ENCODE measurements at regions not wholly inside any gene's neighbourhood (a gene's known extent, or its start where the extent isn't known, plus 50 kb on each side); places are given as distances from the start of the nearest gene placed in this dataset.

GRCh38 chr1:217077426-217077825 is 354.2 kb upstream of the ESRRG start:
- Histone ChIP-seq H3K9ac (ENCODE audit: low read length) (no peak overlapping the region), H3K27ac (ENCODE audit: low read length) (no peak overlapping the region)

DNA sequence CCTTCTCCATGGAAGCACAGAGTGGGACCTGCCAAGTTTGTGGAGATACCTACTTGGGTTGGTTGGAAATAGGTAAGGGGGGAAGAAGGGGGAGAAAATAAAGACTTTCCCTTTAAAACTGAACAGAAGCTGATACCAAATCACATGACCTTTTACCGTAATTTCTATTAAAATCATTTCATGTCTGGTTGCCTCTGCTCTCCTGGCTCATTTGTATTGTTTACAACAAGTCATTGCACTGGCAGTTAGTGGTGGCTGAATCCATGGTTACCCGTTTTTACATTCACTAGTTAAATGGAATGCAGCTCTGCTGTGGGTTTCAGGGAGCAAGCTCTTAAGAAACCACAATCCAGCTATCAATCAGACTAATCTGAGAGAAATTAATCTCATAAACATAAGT is 353.7 kb upstream of the ESRRG start:
- TF ChIP-seq, protein P1, sequence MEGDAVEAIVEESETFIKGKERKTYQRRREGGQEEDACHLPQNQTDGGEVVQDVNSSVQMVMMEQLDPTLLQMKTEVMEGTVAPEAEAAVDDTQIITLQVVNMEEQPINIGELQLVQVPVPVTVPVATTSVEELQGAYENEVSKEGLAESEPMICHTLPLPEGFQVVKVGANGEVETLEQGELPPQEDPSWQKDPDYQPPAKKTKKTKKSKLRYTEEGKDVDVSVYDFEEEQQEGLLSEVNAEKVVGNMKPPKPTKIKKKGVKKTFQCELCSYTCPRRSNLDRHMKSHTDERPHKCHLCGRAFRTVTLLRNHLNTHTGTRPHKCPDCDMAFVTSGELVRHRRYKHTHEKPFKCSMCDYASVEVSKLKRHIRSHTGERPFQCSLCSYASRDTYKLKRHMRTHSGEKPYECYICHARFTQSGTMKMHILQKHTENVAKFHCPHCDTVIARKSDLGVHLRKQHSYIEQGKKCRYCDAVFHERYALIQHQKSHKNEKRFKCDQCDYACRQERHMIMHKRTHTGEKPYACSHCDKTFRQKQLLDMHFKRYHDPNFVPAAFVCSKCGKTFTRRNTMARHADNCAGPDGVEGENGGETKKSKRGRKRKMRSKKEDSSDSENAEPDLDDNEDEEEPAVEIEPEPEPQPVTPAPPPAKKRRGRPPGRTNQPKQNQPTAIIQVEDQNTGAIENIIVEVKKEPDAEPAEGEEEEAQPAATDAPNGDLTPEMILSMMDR (IDR thresholded peaks at IDR 0.05; ENCODE audit: low read depth, low read length) = no peak
- TF ChIP-seq EZH2phosphoT487 (IDR thresholded peaks at IDR 0.05; ENCODE audit: low read depth) = no peak
- Histone ChIP-seq H4K20me1 (ENCODE audit: insufficient read depth, low read length) (no peaks in the 10 kb centered on the region), H2AFZ (ENCODE audit: low read depth, low read length) (no peak overlapping the region), H3K27me3 (ENCODE audit: low read depth, low read length) (peaks cover 22% of the 10 kb centered on the region), H3K4me1 (ENCODE audit: low read length) (no peaks in the 10 kb centered on the region), H3K9me3 (ENCODE audit: insufficient read depth, low read length) (no peaks in the 10 kb centered on the region), H3K4me3 (ENCODE audit: low read length) (no peak overlapping the region), H3K4me2 (ENCODE audit: low read length) (no peak overlapping the region), H3K36me3 (replicated peaks; ENCODE audit: low read depth, low read length) (no peaks in the 10 kb centered on the region), H3K27ac (ENCODE audit: low read length) (no peak overlapping the region), H3K79me2 (ENCODE audit: low read length) (no peaks in the 10 kb centered on the region), H3K9ac (ENCODE audit: low read length) (no peak overlapping the region)

More at GRCh38 chr1:217077426-217077825, 354.2 kb upstream of the ESRRG start:
- Histone ChIP-seq H3K4me1 (ENCODE audit: low read length) (no peaks in the 10 kb centered on the region), H2AFZ (ENCODE audit: low read depth, low read length) (no peak overlapping the region), H3K4me3 (ENCODE audit: low read length) (no peak overlapping the region), H3K36me3 (replicated peaks; ENCODE audit: low read depth, low read length) (no peaks in the 10 kb centered on the region), H3K9me3 (ENCODE audit: insufficient read depth, low read length) (no peaks in the 10 kb centered on the region), H3K4me2 (ENCODE audit: low read length) (no peak overlapping the region), H3K79me2 (ENCODE audit: low read length) (no peaks in the 10 kb centered on the region), H3K27me3 (ENCODE audit: low read depth, low read length) (peaks cover 22% of the 10 kb centered on the region), H4K20me1 (ENCODE audit: insufficient read depth, low read length) (no peaks in the 10 kb centered on the region)
- TF ChIP-seq EZH2phosphoT487 (IDR thresholded peaks at IDR 0.05; ENCODE audit: low read depth) = no peak
- TF ChIP-seq, protein P1 (IDR thresholded peaks at IDR 0.05; ENCODE audit: low read depth, low read length) = no peak

DNA sequence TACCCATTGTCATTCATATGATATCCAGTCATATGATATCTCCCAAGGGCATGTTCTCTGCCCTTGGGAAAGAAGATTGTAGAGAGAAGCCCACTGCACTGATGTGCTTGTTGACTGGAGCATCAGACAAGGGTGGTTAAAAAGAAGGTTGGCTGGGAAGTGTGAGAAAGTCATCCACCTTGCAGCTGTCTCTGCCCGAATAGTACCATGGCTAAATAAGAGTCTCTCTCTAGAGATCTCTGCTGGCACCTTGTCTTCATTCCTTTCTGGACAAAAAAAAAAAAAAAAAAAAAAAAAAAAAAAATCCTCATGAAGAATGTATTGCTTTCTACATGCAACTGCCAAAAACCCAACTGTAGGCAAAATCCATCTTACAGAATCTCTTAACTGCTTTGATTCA is 349.7 kb upstream of the ESRRG start:
- Histone ChIP-seq H3K4me3 (ENCODE audit: low read length) (no peak overlapping the region), H3K36me3 (replicated peaks; ENCODE audit: low read depth, low read length) (no peaks in the 10 kb centered on the region), H3K27me3 (ENCODE audit: low read depth, low read length) (peaks cover 14% of the 10 kb centered on the region; the same call in 1 of the 2 replicates), H3K27ac (ENCODE audit: low read length) (no peak overlapping the region), H3K4me2 (ENCODE audit: low read length) (no peak overlapping the region), H4K20me1 (ENCODE audit: insufficient read depth, low read length) (no peaks in the 10 kb centered on the region), H3K79me2 (ENCODE audit: low read length) (no peaks in the 10 kb centered on the region), H3K9me3 (ENCODE audit: insufficient read depth, low read length) (no peaks in the 10 kb centered on the region), H3K4me1 (ENCODE audit: low read length) (0 out of 2 replicates have a peak, but pooled peaks cover under 1% of the 10 kb centered on the region), H3K9ac (ENCODE audit: low read length) (no peak overlapping the region), H2AFZ (ENCODE audit: low read depth, low read length) (no peak overlapping the region)
- TF ChIP-seq, protein P1 (IDR thresholded peaks at IDR 0.05; ENCODE audit: low read depth, low read length) = no peak
- no peak for TF ChIP-seq EZH2phosphoT487 (IDR thresholded peaks at IDR 0.05; ENCODE audit: low read depth)

DNA sequence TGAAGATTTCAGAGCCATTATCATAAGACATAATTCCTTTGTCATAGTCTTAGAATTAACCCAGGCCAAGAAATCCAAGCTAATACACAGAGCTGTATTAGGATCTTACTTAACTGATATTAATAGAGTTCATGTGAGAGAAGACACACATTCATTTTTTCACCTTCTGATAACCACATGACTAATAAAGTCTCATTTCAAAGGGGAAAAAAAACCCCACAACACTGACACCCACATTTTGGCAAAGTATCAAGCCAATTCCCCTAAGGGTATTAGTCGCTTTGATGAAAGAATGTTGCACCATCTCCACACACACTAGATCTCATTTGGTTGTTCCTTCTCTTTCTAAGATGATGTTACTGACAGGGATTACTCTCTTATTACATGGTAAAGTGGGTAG is 344.4 kb upstream of the ESRRG start:
- 0 out of 2 replicates have a peak, but pooled peaks cover 6% of the 10 kb centered on the region for H3K4me1 ChIP-seq (ENCODE audit: low read length)
- H3K36me3 ChIP-seq (replicated peaks; ENCODE audit: low read depth, low read length) = no peaks in the 10 kb centered on the region
- H4K20me1 ChIP-seq (ENCODE audit: insufficient read depth, low read length) = no peaks in the 10 kb centered on the region; the same call in 1 of the 2 replicates
- H3K9ac ChIP-seq (ENCODE audit: low read length) = no peak overlapping the region
- no peak overlapping the region for H3K4me3 ChIP-seq (ENCODE audit: low read length)
- H3K27ac ChIP-seq (ENCODE audit: low read length) = no peak overlapping the region
- H3K9me3 ChIP-seq (ENCODE audit: insufficient read depth, low read length) = no peaks in the 10 kb centered on the region
- TF ChIP-seq EZH2phosphoT487 (IDR thresholded peaks at IDR 0.05; ENCODE audit: low read depth) = no peak
- TF ChIP-seq, protein P1 (IDR thresholded peaks at IDR 0.05; ENCODE audit: low read depth, low read length) = no peak
- no peak overlapping the region for H2AFZ ChIP-seq (ENCODE audit: low read depth, low read length)
- no peak overlapping the region for H3K4me2 ChIP-seq (ENCODE audit: low read length)
- H3K27me3 ChIP-seq (ENCODE audit: low read depth, low read length) = no peaks in the 10 kb centered on the region
- no peaks in the 10 kb centered on the region for H3K79me2 ChIP-seq (ENCODE audit: low read length)

Measured in OCI-LY3 (cell line).